Nephron (organoid): ENCODE measurements at regions not wholly inside any gene's neighbourhood (a gene's known extent, or its start where the extent isn't known, plus 50 kb on each side); places are given as distances from the start of the nearest gene placed in this dataset.

Experiments
- H3K27ac Mint-ChIP-seq, 3 experiments: 2 replicates each; pipeline ENCODE4 v1.8.0; 2020; ENCODE audit warnings: mixed read lengths in 3 of 3, mild to moderate bottlenecking in 2 of 3, moderate library complexity in 1 of 3
- H3K27me3 Mint-ChIP-seq: 2 replicates; pipeline ENCODE4 v1.8.0; 2021; ENCODE audit warnings: low read depth, mild to moderate bottlenecking, moderate library complexity, mixed read lengths
- H3K36me3 Mint-ChIP-seq: 2 replicates; pipeline ENCODE4 v1.8.0; 2020; ENCODE audit warnings: low read depth, mixed read lengths
- H3K4me1 Mint-ChIP-seq: 2 replicates; pipeline ENCODE4 v1.8.0; 2020; ENCODE audit warnings: mixed read lengths
- H3K4me3 Mint-ChIP-seq, 3 experiments: 2 replicates each; pipeline ENCODE4 v1.8.0; 2020; ENCODE audit warnings: mild to moderate bottlenecking in 3 of 3, mixed read lengths in 3 of 3, moderate library complexity in 2 of 3
- H3K9me3 Mint-ChIP-seq: 2 replicates; pipeline ENCODE4 v1.8.0; 2020; ENCODE audit warnings: mixed read lengths
- TF ChIP-seq, protein P1 (sequence below), 3 experiments: fragments of 200-600 bp; sonication (generic); IDR thresholded peaks; one replicate each; pipeline ENCODE4 v1.5.0; 2021; ENCODE audit warnings: antibody characterized with exemption in 3 of 3; ENCODE audit not compliant: unreplicated experiment in 3 of 3

DNA sequence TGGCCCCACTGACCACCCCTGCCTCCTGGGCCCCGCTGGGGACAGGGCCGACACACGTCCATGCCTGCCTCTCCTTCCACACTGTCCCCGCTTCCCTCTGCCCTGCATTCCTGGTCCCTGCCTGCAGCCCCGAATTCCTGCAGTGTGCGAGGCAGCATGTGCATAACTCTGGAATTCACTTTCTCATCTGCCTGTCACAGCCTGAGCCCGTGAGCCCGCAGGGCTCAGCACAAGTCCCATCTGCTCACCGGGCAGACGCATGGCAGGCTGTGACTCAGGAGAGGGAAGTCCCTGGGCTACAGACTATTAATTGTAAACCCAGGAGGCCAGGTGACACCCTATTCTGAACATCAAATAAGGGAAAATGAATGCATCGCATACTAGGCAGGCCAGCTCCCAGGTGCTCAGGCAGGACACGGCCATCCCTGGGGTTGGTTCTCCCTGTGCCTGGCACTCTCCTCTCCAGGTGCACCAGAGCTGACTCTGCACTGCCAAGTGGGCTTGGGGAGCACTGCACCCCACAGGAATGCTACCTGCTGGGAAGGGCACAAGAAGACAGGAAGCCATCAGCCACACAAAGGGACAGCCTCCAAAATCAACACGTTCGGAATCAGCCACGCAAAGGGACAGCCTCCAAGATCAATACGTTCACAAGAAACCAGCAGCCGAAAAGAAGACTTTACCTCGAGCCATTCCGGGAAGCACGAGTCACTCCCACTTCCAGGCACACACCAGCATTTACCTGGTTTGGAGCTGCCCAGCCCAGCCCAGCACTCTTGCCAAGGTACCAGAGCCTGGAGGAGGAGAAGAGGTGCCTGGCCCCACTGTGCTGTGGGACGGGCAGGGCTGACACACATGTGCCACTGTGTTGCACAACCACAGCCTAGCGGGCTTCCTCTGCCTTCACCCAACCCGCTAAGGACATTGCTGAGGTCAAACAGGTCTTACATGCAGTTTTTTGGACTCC is 65.9 kb downstream of the DLL1 start:
- peaks cover 51% of the 10 kb centered on the region for H3K4me1 Mint-ChIP-seq
- TF ChIP-seq, protein P1, sequence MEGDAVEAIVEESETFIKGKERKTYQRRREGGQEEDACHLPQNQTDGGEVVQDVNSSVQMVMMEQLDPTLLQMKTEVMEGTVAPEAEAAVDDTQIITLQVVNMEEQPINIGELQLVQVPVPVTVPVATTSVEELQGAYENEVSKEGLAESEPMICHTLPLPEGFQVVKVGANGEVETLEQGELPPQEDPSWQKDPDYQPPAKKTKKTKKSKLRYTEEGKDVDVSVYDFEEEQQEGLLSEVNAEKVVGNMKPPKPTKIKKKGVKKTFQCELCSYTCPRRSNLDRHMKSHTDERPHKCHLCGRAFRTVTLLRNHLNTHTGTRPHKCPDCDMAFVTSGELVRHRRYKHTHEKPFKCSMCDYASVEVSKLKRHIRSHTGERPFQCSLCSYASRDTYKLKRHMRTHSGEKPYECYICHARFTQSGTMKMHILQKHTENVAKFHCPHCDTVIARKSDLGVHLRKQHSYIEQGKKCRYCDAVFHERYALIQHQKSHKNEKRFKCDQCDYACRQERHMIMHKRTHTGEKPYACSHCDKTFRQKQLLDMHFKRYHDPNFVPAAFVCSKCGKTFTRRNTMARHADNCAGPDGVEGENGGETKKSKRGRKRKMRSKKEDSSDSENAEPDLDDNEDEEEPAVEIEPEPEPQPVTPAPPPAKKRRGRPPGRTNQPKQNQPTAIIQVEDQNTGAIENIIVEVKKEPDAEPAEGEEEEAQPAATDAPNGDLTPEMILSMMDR (IDR thresholded peaks at IDR 0.05; ENCODE audit: unreplicated experiment in 3 of 3), result no peak
- H3K9me3 Mint-ChIP-seq, result no peaks in the 10 kb centered on the region
- H3K27me3 Mint-ChIP-seq, result peaks cover 73% of the 10 kb centered on the region
- H3K27ac Mint-ChIP-seq, result peak overlapping the region in 1 of 3 experiments; percentile 43
- H3K4me3 Mint-ChIP-seq, result no peak overlapping the region
- no peaks in the 10 kb centered on the region for H3K36me3 Mint-ChIP-seq

DNA sequence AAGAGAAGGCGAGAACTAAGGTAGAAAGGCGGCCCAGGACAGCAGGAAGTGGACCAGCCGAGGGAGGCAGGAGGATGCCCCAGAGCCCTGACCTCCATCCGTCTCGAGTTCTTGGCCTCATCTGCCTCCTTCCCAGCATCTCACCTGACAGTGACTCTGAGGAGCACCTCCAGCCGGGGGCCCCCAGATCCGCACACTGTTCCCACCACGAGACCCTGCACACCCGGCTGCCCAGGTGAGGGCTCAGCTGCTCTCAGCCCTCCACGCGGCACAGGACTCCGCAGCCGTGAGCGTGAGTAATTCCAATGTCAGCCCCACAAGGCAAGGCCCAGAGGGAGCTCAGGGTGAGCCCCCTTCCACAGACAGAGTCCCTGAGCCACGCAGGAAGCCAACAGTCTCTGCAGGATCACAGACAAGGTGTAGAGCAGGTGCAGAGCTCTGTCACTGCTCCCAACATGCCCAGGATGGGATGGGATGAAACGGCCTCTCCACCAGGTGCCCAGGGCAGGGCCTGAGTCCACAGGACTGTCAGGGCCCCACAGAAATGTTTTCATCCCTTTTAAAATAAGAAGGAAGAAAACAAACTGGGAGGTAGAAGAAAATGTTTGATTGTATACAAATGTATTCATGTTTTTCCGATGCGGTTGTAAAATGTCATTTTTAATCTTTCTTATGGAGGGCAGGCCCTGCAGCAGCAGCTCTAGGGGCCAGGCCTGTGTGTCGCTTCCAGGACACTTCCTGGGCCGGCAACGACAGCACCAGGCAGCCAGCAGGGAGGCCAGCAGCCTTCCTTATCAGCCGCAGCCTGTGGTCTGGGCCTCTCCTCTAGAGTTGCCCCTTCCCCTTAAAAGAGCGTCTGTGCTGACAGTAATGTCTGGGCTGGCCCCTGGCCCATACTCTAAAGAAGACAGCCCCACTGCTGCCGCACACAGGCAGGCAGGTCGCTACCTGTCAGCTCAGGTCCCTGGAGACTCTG is 66.9 kb downstream of the DLL1 start:
- no peaks in the 10 kb centered on the region for H3K9me3 Mint-ChIP-seq

DNA sequence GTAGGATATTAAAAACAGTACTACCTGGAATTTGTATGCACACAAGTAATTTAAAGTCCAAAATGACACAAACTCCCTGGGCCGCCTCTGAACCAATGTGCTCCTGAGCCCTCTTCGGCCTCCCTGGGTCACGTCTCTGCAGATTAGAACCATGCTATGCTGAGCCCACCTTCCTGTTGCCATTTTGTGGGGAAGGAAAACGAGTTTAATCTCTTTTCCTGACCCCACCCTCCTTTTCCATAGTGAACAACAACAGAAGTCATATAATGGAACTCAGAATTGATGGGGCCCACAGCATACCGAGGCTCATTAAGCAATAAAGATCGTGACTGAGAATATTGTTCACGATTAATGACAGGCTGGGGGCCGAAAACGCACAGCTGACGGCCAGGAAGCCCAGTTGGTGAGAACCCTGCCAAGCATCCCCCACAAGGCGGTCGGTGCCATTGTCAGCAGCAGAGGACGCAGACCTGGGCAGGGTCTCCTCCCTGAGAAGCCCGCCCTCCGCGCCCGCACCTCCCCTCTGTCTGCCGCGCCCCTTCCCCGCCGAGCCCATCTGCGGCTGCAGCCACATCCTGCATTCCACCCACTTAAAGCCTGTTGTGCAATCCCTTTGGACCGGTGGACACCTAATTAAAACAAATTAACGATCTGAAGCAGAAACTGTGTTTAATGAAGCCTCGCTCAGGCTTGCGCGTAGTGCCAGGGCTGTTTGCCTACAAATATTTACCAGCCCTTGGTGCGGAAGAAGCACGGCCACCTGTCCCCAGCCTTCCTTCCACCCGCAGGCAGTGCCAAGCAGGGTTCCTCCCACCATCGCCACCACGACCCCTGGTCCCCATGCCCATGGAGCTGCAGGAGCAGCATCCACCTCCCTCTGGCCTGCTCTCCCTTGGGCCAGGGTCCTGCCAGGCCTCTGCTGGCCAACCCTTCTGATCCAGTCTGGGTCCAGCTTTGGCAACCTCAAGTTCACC is 68.1 kb downstream of the DLL1 start:
- no peak overlapping the region for H3K4me3 Mint-ChIP-seq
- no peaks in the 10 kb centered on the region for H3K9me3 Mint-ChIP-seq
- H3K36me3 Mint-ChIP-seq, result no peaks in the 10 kb centered on the region
- H3K27me3 Mint-ChIP-seq, result peaks cover 56% of the 10 kb centered on the region
- TF ChIP-seq, protein P1 (IDR thresholded peaks at IDR 0.05; ENCODE audit: unreplicated experiment in 3 of 3), result no peak
- H3K27ac Mint-ChIP-seq, result no peak overlapping the region
- peaks cover 34% of the 10 kb centered on the region for H3K4me1 Mint-ChIP-seq

More for the DNA sequence above, 66.9 kb downstream of the DLL1 start:
- H3K4me3 Mint-ChIP-seq, result no peak overlapping the region
- no peak overlapping the region for H3K27ac Mint-ChIP-seq
- H3K27me3 Mint-ChIP-seq, result peaks cover 67% of the 10 kb centered on the region
- no peaks in the 10 kb centered on the region for H3K36me3 Mint-ChIP-seq
- TF ChIP-seq, protein P1 (IDR thresholded peaks at IDR 0.05; ENCODE audit: unreplicated experiment in 3 of 3), result no peak
- peaks cover 42% of the 10 kb centered on the region for H3K4me1 Mint-ChIP-seq

DNA sequence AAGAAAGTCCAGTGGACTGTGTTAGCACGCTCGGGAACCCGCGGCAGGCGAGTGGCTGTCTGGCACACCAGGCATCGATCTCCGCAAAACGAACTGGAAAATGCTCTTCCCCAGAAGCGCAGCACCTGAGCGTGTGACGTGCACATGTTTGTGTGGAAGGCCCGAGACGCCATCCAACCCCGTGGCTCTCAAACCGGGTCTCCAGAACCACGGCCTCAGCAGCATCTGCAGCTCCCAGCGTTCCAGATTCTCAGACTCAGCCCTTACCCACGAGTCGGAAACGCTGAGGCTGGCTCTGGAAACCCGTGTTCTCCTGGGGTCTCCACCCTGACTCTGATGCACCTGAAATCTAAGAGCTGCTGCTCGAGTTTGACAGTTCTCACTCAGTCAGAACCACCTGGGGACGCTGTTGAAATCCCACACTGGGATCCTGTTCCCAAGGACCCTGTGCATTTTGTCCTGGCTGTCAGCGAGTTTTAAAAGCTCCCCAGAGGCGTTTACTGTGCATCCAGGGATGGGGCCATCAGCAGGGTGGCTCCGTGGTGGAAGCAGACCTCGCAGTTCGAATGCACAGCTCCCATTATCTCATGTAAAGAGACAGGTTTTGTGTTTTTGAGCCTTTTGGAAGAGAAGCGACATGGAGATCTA is 69.0 kb downstream of the DLL1 start:
- H3K27ac Mint-ChIP-seq, result no peak overlapping the region
- H3K4me1 Mint-ChIP-seq, result peaks cover 33% of the 10 kb centered on the region

More for the DNA sequence above, 69.0 kb downstream of the DLL1 start:
- Mint-ChIP-seq H3K36me3 (no peaks in the 10 kb centered on the region), H3K9me3 (no peaks in the 10 kb centered on the region), H3K27me3 (peaks cover 53% of the 10 kb centered on the region), H3K4me3 (no peak overlapping the region)
- TF ChIP-seq, protein P1 (IDR thresholded peaks at IDR 0.05; ENCODE audit: unreplicated experiment in 3 of 3), result no peak
